ENCODE measurements at regions not wholly inside any gene's neighbourhood (a gene's known extent, or its start where the extent isn't known, plus 50 kb on each side); places are given as distances from the start of the nearest gene placed in this dataset.
"Not testable (repeated sequence)": the region's sequence is repeated elsewhere in the genome, so short reads cannot be mapped to it uniquely, and the experiment has no call there.

GRCh38 chr5:82511134-82511533, 233.0 kb upstream of the RPS23 start:
- no peak for DNase-seq (ENCODE audit: low spot score)
- in situ Hi-C loops (cut with MboI; ENCODE audit: low pct_unique_long_range_greater_than_20kb, low sequenced_read_pairs, unreplicated experiment): no loop called here
- no peak for TF ChIP-seq CTCF (IDR thresholded peaks at IDR 0.05; ENCODE audit: extremely low read depth, insufficient read depth, missing control alignments)

GRCh38 chr5:82509762-82510161, 231.6 kb upstream of the RPS23 start:
- in situ Hi-C loops (cut with MboI; ENCODE audit: low pct_unique_long_range_greater_than_20kb, low sequenced_read_pairs, unreplicated experiment): no loop called here
- TF ChIP-seq CTCF (IDR thresholded peaks at IDR 0.05; ENCODE audit: extremely low read depth, insufficient read depth, missing control alignments): no peak
- DNase-seq (ENCODE audit: low spot score): no peak

GRCh38 chr5:82506390-82506789, 228.2 kb upstream of the RPS23 start:
- in situ Hi-C loops (cut with MboI; ENCODE audit: low pct_unique_long_range_greater_than_20kb, low sequenced_read_pairs, unreplicated experiment); DNase-seq (ENCODE audit: low spot score): not testable (repeated sequence)

GRCh38 chr5:82499725-82500244, 221.6 kb upstream of the RPS23 start:
- in situ Hi-C loops (cut with MboI; ENCODE audit: low pct_unique_long_range_greater_than_20kb, low sequenced_read_pairs, unreplicated experiment): no loop called here
- DNase-seq (ENCODE audit: low spot score): no peak
- no peak for TF ChIP-seq CTCF (IDR thresholded peaks at IDR 0.05; ENCODE audit: extremely low read depth, insufficient read depth, missing control alignments)

- no peak for DNase-seq (ENCODE audit: low spot score)
- TF ChIP-seq CTCF (IDR thresholded peaks at IDR 0.05; ENCODE audit: extremely low read depth, insufficient read depth, missing control alignments): no peak
- in situ Hi-C loops (cut with MboI; ENCODE audit: low pct_unique_long_range_greater_than_20kb, low sequenced_read_pairs, unreplicated experiment): no loop called here
Observed at GRCh38 chr5:82497242-82497641, 219.1 kb upstream of the RPS23 start.

GRCh38 chr5:82494942-82495341, 216.8 kb upstream of the RPS23 start:
- no peak for DNase-seq (ENCODE audit: low spot score)
- in situ Hi-C loops (cut with MboI; ENCODE audit: low pct_unique_long_range_greater_than_20kb, low sequenced_read_pairs, unreplicated experiment): no loop called here
- no peak for TF ChIP-seq CTCF (IDR thresholded peaks at IDR 0.05; ENCODE audit: extremely low read depth, insufficient read depth, missing control alignments)

- DNase-seq (ENCODE audit: low spot score): no peak
- no peak for TF ChIP-seq CTCF (IDR thresholded peaks at IDR 0.05; ENCODE audit: extremely low read depth, insufficient read depth, missing control alignments)
- in situ Hi-C loops (cut with MboI; ENCODE audit: low pct_unique_long_range_greater_than_20kb, low sequenced_read_pairs, unreplicated experiment): no loop called here
Observed at GRCh38 chr5:82493221-82493620, 215.1 kb upstream of the RPS23 start.
